ENCODE measurements at regions not wholly inside any gene's neighbourhood (a gene's known extent, or its start where the extent isn't known, plus 50 kb on each side); places are given as distances from the start of the nearest gene placed in this dataset.
"Not testable (repeated sequence)": the region's sequence is repeated elsewhere in the genome, so short reads cannot be mapped to it uniquely, and the experiment has no call there.

DNA sequence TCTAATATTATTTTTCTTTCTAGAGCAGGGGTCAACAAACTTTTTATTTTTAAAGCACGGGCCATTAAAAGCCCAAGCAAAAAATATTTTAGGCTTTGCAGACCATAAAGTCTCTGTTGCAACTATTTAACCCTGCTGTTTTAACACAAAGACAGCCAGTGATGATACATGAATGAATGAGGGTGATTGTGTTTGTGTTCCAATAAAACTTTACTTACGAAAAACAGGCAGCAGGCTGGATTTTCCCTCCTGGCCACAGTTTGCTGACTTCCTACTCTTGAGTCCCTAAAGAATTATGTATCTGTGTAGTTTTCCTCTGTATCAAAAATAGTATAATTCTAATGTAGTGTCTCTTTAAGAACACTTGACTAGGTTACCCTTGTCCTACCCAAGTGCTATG is 402.0 kb downstream of the ADCYAP1 start:
- DNase-seq: no peak

DNA sequence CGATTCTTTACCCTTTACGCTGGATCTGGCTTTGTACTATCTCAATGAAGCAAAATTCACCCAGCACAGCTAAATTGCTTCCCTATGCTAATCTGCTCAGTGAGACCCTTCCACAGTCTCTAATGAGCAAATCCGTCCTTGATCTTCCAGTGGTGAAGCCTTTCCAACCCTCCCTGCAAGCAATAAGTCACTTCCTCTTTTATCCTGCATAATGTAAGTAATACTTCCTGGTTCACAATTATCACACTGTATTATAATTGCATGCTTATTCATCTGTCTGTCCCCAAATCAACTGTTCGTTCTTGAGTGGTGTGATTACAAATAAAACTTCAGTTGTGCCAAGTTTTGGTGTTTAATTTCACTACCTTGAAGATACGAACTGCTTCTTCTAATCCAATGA is 404.0 kb downstream of the ADCYAP1 start:
- no peak for DNase-seq

DNA sequence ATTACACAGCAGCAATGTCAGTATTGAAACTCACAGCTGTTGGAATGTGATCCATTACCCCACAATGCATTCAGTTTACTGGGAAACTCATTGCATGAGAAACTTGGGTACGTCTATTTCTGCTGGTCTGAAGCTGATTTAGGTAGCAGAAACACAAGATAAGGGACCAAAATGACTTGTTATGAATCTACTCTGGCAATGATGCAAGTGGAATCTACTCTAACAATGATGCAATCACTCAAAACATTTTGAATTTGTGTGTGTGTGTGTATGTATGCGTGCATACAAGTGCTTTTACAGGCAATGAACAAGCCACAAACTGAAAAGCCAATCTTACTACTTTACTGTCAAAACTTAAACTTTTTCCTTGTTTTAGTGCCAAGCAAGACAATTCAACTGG is 406.7 kb downstream of the ADCYAP1 start:
- DNase-seq: no peak

DNA sequence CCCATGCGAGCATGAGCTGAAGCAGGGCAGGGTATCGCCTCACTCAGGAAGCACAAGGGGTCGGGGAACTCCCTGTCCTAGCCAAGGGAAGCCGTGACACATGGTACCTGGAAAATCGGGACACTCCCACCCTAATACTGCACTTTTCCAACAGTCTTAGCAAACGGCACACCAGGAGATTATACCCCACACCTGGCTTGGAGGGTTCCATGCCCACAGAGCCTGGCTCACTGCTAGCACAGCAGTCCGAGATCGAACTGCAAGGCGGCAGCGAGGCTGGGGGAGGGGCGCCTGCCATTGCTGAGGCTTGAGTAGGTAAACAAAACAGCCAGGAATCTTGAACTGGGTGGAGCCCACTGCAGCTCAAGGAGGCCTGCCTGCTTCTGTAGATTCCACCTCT is 430.7 kb downstream of the ADCYAP1 start:
- not testable (repeated sequence) for DNase-seq

DNA sequence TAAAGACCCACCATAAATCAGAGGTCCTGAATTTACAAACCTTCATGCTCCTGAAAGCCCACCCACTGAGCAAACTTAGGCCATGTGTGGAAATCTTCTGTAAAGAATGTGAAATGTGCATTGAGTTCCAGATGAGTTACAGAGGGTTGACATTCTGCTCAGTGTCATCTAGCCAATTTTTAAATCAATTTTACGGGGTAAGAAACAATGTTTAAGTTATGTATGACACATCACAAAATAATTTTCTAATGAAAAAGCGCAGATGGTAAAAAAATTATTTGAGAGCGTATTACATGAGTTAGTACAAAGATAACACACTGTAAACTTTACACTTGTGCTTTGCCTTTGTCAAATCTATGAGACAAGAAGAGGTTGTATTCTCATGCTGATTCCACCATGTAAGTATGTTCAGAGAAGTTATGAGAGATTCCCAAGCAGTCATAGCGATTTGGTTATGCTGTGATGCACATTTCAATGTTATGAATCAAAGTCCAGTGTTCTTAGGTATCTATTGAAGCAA is 446.3 kb downstream of the ADCYAP1 start:
- no peak for DNase-seq

DNA sequence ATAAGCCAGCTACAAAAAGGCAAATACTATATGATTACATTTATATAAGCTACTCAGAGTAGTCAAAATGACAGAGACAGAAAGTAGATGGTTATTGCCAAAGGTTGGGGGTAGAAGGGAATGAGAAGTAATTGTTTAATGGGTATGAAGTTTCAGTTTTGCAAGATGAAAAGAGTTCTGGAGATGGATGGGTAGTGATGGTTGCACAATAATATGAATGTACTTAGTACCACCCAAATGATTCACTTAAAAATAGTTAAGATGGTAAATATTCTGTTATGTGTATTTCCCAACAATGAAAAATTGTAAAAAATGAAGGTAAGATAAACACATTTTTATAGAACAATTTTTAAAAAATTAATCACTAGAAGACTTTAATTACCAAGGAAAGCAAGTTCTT is 448.4 kb downstream of the ADCYAP1 start:
- no peak for DNase-seq

DNA sequence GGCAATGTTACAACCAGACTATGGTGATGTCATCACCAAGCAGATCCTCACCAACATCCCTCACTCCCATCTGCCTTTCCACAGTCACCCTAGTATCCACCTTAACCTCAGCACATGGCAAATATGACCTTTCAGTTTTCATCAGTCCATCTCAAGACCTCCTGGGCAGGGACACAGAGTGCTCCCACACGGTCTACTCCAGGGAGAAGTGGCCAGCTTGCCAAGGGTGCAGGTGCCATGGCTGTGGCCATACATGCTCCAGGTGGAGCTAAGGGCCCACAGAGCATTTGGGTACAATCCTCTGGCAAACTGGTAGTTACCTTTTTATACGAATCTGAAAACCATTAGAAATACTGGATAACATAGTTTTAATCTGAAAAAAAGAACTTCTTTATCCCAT is 453.1 kb downstream of the ADCYAP1 start:
- no peak for DNase-seq

DNA sequence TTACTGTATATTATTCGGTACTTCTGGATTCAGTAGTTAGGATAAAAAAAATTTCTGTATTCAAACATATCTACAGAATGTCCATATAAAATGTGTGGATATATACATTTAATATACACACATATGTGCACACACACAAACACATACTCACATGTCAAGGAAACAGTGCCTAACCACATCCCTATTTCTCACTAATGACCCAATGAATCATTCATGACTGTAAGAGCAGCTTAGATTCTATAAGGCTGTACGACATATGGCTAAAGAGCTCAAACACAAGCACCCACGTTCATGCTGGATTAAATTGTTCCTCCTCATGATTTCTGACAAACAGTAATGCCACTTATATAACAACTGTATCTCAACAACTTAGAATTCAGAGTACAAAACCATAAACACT is 457.3 kb downstream of the ADCYAP1 start:
- DNase-seq: no peak

DNA sequence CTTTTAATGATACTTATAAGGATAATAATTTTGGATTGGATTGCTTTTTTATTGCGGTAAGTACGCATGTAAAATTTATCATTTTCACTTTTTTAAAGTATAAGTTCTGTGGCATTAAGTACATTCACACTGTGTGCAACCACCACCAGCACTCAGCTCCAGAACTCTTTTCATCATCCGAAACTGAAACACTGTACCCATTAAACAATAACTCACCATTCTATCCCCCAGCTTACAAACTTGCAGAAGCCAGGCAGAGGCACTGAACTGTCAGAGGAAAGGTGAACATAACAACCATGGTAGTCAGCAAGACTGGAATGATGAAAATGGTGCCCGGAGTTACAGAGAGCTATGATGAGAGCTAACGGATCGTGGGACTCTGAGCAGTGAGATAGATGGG is 465.9 kb downstream of the ADCYAP1 start:
- DNase-seq: no peak

DNA sequence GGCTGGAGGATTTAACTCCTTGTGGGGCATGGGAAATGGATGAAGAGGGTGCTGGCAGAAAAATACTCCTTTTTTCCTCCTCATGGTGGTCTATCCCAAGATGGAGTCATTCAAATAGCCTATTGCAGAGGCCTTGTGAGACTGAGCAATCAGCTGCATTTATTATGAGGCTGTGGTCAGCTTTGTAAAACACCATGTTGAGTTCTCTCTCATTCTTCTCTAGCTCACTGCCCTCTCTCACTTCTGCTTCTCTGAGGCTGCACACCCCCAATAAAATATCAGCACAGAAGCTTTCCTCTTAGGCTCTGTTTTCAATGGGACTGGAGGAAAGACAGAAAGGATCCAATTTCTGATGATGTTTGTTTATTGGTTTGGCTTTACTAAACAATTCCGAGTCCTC is 467.1 kb downstream of the ADCYAP1 start:
- DNase-seq: no peak

DNA sequence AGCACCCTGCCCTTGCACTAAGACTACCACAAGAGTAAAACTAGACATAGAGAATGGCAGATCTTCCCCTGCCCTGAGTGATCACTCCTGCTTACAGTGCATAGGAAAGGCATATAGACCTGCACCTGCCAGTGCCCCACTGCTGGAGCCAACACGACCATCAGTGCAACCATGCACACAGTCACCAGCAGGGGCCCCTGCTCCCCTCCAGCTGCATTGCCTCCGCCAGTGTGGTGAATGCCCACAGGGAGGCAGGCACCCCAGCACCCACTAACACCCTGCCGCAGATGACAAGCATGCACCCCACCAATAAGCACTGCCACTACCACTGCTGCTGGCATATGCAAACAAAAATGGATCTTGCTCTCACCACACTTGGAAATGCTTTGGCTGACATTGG is 478.8 kb downstream of the ADCYAP1 start:
- no peak for DNase-seq

DNA sequence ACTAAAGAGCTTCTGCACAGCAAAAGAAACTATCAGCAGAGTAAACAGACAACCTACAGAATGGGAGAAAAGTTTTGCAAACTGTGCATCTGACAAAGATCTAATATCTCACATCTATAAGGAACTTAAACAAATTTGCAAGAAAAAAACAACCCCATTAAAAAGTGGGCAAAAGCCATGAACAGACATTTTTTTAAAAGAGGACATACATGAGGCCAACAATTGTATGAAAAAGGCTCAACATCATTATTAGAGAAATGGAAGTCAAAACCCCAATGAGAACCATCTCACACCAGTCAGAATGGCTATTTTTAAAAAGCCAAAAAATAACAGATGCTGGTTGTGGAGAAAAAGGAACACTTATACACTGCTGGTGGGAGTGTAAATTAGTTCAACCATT is 483.8 kb downstream of the ADCYAP1 start:
- DNase-seq: not testable (repeated sequence)

DNA sequence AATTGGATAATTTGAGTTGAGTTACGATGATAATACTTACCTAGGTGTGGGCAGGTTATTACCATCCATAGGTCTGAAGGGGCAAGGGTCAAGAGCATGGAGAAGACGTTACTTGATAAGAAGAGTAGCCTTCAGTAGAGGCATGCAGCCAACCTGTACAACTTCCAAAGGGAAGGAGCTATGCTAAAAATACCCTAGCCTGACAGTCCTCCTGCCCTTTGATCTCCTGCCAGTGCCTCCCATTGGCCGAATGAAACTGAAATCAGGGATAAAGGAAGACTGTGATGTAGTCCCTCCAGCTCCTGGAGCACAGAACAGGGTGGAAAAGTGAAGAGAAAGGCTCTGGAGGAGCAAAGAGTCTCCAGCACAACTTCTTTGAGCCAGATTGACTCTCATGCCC is 487.4 kb downstream of the ADCYAP1 start:
- DNase-seq: no peak

DNA sequence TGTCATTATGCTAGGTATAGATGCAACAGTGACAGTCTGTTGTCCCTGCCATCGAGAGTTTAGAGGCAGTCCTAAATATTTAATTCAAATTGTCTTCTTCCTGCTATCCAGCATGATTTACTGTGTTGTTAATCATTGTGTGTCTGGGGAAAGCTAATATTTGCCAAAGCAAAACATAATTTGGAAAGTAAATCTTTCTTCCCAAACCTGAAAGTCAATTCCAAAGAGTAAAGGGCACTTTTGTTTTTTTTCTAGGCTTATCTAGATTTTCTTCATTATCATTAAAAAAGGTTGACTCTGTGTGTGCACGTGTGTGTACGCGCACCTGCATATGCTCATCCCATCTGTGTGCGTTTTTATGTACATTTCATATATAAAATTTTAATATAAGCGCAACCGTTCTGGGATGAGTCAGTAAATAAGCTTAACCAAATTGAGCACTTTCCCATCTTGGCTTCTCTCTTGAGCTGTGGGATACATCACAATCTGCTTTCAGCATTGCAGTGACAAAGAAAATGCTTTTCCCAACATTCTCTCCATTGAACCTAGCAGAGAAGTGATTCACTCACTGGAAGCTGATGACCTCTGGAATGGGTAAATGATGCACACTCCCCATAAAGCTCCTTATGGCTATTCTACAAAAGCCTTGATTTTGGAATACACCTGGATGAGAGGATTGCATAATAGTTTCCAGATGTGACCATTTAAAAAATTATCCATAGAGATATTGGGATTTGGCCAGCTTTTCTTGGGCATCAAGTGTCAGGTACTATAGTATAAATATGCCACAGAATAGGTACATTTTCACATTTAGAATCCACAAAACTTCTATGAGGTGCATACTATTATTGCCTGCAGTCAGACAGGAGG is 488.4 kb downstream of the ADCYAP1 start:
- DNase-seq: no peak

DNA sequence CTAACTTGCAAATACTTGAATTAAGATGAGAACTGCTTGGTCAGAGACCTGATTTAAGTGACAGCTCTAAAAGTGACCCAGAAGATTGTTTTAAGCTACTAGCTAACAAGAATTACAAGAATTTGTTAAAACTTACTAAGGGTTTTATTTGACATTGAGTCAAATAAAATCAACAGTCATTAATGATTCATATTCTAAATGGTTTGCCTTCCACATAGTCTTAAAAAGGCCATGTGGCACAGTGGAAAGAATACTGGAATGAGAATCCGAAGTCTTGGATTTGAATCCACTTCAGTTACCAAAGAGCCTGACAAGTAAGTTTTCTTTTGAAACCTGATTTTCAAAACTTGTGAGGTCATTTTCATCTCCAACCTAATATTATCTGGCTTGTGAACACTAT is 489.3 kb downstream of the ADCYAP1 start:
- no peak for DNase-seq

DNA sequence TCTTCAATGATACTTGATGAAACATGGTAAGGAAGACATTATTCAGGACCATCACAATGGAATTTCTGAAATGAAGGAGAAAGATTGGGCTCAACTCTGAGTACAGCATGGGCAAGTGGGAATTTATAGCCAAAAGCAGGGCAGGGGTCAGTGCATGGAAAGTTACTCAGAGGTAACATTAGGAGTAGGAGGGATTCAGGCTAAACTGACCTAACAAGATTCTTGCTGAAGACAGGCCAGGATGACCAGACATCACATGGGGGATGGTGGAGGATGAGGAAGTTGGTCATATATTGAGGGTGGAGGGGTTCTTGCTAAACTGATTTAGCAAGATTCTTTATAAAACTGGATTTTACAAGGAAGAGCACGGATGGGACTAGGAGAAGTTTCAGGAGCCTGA is 489.8 kb downstream of the ADCYAP1 start:
- no peak for DNase-seq

DNA sequence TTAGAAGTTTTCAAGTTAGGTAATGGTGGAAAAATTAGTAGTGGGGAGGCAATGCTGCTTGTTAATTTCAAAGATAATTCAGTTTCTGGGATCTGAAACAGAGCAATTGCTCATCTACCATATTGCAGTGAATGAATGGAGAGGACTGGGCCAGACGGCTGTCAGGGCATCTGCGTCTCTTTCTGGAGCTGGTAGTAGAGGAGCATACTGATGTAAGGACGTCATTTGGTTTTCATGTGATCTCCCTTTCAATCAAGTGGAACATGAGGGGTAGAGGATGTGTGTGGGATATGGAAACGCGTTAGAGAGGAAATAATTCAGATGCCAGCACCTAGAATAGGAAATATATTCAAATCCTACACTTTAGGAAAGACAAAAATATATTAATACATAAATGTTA is 490.3 kb downstream of the ADCYAP1 start:
- no peak for DNase-seq

DNA sequence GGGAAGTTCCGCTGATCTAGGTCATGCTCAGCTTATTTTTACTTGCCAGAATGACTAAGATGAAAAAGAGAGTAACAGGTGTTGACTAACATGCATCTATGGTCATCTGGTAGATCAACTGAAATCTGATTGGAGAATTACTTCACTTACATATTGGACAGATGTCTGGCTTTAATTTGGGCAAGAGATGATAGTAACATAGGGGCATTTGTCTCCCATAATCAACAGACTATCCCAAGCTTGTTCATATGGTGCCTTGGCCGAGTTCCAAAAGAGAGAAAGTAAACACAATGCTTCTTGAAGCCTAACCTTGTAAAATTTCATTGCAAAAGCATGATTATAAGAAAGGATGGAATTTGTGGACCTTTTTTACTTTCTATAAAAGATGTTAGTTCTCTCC is 503.7 kb downstream of the ADCYAP1 start:
- DNase-seq: no peak

DNA sequence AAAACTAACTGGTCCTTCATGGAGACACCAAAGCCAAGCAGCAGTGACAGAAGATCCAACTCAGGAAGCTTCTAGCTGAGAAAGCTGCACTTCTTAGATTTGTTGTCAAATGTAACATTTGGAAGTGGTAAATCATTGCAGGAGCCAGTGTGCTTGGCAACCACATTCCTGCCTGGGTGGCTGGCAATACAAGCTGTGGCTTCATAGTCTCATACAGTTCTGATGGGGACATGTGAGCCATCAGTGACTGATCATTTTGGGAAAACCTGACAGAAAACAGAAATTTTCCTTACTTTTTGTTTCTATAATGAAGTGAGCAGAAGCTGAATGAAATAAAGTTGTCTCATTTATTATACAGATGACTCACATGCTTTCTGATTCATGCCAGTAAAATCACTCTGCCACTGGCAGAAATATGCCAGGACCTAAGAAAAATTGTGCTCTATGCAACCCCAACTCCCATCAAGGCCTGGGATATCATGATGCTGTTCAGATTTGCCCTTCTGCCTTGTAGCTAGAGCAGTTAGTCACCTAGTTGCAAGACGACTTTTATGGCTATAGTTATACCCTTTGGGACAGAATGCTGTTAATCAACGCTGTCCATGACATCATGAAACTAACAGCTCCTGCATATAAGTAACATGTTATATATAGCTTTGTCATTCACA is 508.1 kb downstream of the ADCYAP1 start:
- DNase-seq: no peak

DNA sequence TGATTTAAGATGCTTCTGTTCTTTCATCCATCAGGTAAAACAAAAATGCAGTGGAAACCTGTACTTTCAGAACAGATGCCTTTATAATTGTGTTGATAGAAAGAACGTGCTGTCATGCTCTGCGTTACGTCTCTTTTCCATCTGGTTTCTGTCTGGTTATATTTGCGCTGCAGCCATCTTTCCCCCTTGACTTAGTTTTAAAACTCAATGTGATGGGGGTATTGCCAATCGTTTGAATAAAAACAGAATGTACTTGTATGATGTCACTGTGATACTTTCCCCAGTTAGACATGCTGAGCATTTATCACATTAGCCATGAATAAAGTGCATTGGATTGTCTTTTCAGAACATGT is 508.6 kb downstream of the ADCYAP1 start:
- DNase-seq: no peak

DNA sequence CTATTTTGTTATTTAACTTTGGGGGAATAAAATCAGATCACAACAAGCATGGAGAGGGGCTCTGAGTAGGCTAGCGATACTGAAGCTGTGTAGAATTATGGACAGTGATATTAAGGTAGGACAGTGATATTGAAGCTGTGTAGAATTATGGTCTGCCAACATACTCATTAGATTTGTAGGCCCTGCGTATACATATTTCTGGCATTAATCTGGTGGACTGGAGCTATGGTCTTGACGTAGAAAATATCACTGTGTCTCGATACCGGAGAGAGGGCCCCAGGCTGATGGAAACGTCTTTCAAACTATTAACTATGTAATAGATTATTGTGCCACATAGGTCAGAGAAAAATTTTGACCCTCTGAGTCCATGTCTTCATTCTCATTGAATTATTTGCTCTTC is 511.4 kb downstream of the ADCYAP1 start:
- DNase-seq: no peak

DNA sequence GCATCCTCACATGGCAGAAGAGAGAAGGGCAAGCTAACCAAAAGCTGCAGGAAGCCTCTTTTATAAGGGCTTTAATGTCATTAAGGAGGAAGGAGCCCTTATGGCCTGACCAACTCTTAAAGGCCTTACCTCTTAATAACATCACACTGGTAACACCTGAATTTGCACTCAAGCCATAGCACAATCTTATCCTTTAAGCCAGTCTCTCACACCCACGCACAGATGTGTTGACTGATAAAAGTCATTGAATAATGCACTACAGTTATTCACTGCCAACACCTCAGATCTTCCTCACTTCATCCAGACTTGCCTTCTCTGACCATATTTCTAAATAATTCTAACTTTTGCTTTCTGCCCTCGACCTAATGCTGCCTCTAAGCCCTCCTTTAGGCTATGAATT is 516.8 kb downstream of the ADCYAP1 start:
- DNase-seq: no peak

DNA sequence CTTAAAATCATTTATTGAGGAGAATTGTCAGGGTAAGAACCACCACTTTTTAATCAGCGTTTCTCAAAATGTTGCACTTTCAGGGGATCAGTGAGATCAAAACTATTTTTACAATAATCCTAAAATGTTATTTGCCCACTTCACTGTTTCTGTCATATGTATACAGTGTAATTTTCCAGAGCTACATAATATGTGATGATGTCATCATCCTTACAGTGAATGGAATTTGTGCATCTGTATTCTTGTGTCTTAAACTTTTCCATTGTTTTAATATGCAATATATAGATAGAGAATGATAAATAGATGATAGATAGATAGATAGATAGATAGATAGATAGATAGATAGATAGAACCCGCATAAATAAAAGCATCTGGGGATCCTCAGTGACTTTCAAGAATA is 518.0 kb downstream of the ADCYAP1 start:
- no peak for DNase-seq

DNA sequence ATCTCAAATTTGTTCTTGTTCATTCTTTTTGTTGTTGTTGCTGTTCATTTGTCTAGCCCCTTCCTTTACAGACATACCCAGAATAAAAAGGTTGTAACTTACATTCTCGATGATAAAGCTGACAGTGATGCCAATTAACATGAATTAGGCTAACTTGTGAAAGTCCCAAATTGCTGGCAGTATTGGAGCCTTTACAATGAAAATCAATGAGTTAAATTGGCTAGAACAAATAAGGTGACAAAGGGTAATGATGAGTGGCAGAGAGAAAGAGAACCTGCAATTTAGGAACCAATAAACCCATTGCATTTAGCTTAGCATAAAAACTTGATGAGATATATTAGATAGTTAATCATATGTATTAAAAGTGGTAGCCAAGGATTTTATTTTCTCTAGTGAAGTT is 521.0 kb downstream of the ADCYAP1 start:
- DNase-seq: no peak

DNA sequence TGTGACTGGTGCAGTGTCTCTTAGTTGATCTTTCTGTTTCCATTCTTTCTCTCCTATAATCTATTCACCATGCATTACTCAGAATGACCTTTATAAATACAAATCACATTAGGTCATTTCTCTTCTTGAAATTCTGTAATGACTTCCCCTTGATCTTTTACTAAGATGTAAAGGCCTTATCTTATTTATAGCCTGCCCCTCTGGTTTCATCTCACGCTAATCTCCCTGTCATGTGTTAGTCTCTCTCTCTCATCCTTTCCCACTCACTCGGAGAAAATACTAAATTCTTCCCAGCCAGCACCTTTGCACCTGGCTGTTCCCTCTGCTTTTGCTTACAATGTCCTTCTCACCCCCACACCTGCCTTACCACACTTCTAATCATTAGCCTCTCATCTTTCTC is 530.8 kb downstream of the ADCYAP1 start:
- no peak for DNase-seq

Data from NCI-H1105 (cell line).